HepG2 (cell line): ENCODE measurements at regions not wholly inside any gene's neighbourhood (a gene's known extent, or its start where the extent isn't known, plus 50 kb on each side); places are given as distances from the start of the nearest gene placed in this dataset.

ENCODE experiments used
- ATAC-seq: fragments of 200-7000 bp; cut with Tn5 transposase; 3 replicates; pipeline ENCODE4 v1.9.1; 2020; ENCODE audit warnings: mild to moderate bottlenecking, moderate library complexity
- BruUV-seq: library from RNA; stranded (reverse); fragments of 400-500 nt; replicated peaks from 2 replicates; lab custom pipeline; 2021; lab: Mats Ljungman, UMichigan
- CTCF ChIA-PET: fragments of 300-600 bp; formaldehyde crosslinking; extraction: SDS; loops from one replicate; lab custom pipeline; 2021; ENCODE audit warnings: low total read pairs, inconsistent platforms, low intra/inter-chr PET ratio; lab: Yijun Ruan, JAX
- POLR2A ChIA-PET: fragments of 350-600 bp; sonication (Branson Sonifier 250); formaldehyde crosslinking; loops from one replicate; lab custom pipeline; 2020; ENCODE audit warnings: antibody characterized with exemption, inconsistent platforms; lab: Yijun Ruan, JAX
- DNase-seq: peaks from one replicate; pipeline ENCODE4 v3.0.0-alpha.2; 2015; ENCODE audit warnings: low spot score
- FAIRE-seq: peaks from 3 replicates; lab custom pipeline; 2011; peaks lifted over from hg19 to GRCh38; lab: Jason Lieb, UNC
- H2AFZ ChIP-seq: one replicate; pipeline ENCODE4 v1.6.1; 2011; ENCODE audit warnings: low read length, inconsistent platforms
- H3K27ac ChIP-seq: fragments of 300-600 bp; 3 replicates; pipeline ENCODE4 v1.8.0; 2011; ENCODE audit warnings: mixed run types, mild to moderate bottlenecking, mixed read lengths, low read length, inconsistent platforms; ENCODE audit not compliant: insufficient read depth; ENCODE audit errors: extremely low read length
- H3K27me3 ChIP-seq, 2 experiments: fragments of 200-600 bp in 1 of 2; 2 replicates in 1 of 2; 3 replicates in 1 of 2; pipeline versions ENCODE4 v1.6.0 to v1.8.0; 2011; ENCODE audit warnings: low read length in 2 of 2, mild to moderate bottlenecking in 2 of 2, moderate library complexity in 2 of 2, inconsistent platforms in 1 of 2; ENCODE audit not compliant: insufficient read depth in 2 of 2, control insufficient read depth in 1 of 2
- H3K36me3 ChIP-seq, 2 experiments: fragments of 200-600 bp in 1 of 2; replicated peaks in 1 of 2; 2 replicates in 1 of 2; 3 replicates in 1 of 2; pipeline versions ENCODE4 v1.5.1 to v1.8.0; 2011; ENCODE audit warnings: low read length in 2 of 2, inconsistent platforms in 1 of 2; ENCODE audit not compliant: insufficient read depth in 2 of 2, control insufficient read depth in 1 of 2
- H3K4me1 ChIP-seq: 2 replicates; pipeline ENCODE4 v1.5.1; 2012; ENCODE audit warnings: low read length, inconsistent platforms; ENCODE audit not compliant: insufficient read depth
- H3K4me2 ChIP-seq: 2 replicates; pipeline ENCODE4 v1.6.0; 2011; ENCODE audit warnings: low read depth, low read length, inconsistent platforms
- H3K4me3 ChIP-seq, 3 experiments: fragments of 200-600 bp in 1 of 3; sonication (generic), shearing (Covaris generic) in 1 of 3; replicated peaks in 1 of 3; 2 replicates each; pipeline ENCODE4 v1.5.1; 2011 to 2016; ENCODE audit warnings: low read length in 3 of 3, inconsistent platforms in 2 of 3, low read depth in 2 of 3, mild to moderate bottlenecking in 2 of 3, control low read depth in 1 of 3, mixed read lengths in 1 of 3; ENCODE audit not compliant: insufficient read depth in 1 of 3
- H3K79me2 ChIP-seq: one replicate; pipeline ENCODE4 v1.6.1; 2011; ENCODE audit warnings: low read length, inconsistent platforms; ENCODE audit not compliant: insufficient read depth
- H3K9ac ChIP-seq: 2 replicates; pipeline ENCODE4 v1.6.0; 2011; ENCODE audit warnings: mild to moderate bottlenecking, low read depth, low read length, inconsistent platforms; ENCODE audit not compliant: insufficient read depth
- H3K9me3 ChIP-seq: 2 replicates; pipeline ENCODE4 v1.5.1; 2012; ENCODE audit warnings: mild to moderate bottlenecking, low read length
- H4K20me1 ChIP-seq: 2 replicates; pipeline ENCODE4 v1.6.0; 2011; ENCODE audit warnings: inconsistent platforms, mild to moderate bottlenecking, low read length, moderate library complexity; ENCODE audit not compliant: insufficient read depth
- CHD4 ChIP-seq: fragments of 200-600 bp; sonication (generic); IDR thresholded peaks from 2 replicates; pipeline ENCODE4 v1.7.0; 2017; ENCODE audit warnings: mild to moderate bottlenecking, low read length, borderline replicate concordance
- GATA4 ChIP-seq: sonication (generic); IDR thresholded peaks from 2 replicates; pipeline ENCODE4 v1.6.1; 2016; ENCODE audit warnings: antibody characterized with exemption, low read depth, borderline replicate concordance
- JUN ChIP-seq: sonication (generic); formaldehyde crosslinking; IDR thresholded peaks from 2 replicates; pipeline ENCODE4 v1.4.0; 2020; ENCODE audit warnings: mild to moderate bottlenecking, missing genetic modification reagents
- PHB2 ChIP-seq: fragments of 450-650 bp; IDR thresholded peaks from 2 replicates; pipeline ENCODE4 v1.6.1; 2018; ENCODE audit not compliant: partially characterized antibody
- RFX1 ChIP-seq: fragments of 450-650 bp; IDR thresholded peaks from 2 replicates; pipeline ENCODE4 v1.6.1; 2017
- SRY ChIP-seq: sonication (generic); formaldehyde crosslinking; IDR thresholded peaks from 2 replicates; pipeline ENCODE4 v1.8.0; 2022; ENCODE audit warnings: mild to moderate bottlenecking, missing genetic modification reagents
- TERF1 ChIP-seq: sonication (generic); formaldehyde crosslinking; IDR thresholded peaks from 2 replicates; pipeline ENCODE4 v1.8.0; 2022; ENCODE audit warnings: mild to moderate bottlenecking, missing genetic modification reagents, moderate library complexity
- ZNF274 ChIP-seq: sonication (generic); formaldehyde crosslinking; IDR thresholded peaks from 2 replicates; pipeline ENCODE4 v1.5.1; 2020; ENCODE audit warnings: mild to moderate bottlenecking, missing genetic modification reagents
- in situ Hi-C: cut with HindIII; loops from 2 replicates; pipeline ENCODE4 v1.10.0; 2017; ENCODE audit warnings: low pct_unique_long_range_greater_than_20kb; ENCODE audit not compliant: extremely low pct_ligation_motif_present
- intact Hi-C: fragments of 100-400 bp; cut with micrococcal nuclease; formaldehyde crosslinking; loops from one replicate; pipeline ENCODE4 v1.10.0; 2022; ENCODE audit not compliant: unreplicated experiment
- TF ChIP-seq, protein P1 (sequence below): sonication (generic); formaldehyde crosslinking; conservative IDR thresholded peaks from 2 replicates; pipeline ENCODE4 v1.4.0; 2020; ENCODE audit warnings: missing genetic modification reagents

DNA sequence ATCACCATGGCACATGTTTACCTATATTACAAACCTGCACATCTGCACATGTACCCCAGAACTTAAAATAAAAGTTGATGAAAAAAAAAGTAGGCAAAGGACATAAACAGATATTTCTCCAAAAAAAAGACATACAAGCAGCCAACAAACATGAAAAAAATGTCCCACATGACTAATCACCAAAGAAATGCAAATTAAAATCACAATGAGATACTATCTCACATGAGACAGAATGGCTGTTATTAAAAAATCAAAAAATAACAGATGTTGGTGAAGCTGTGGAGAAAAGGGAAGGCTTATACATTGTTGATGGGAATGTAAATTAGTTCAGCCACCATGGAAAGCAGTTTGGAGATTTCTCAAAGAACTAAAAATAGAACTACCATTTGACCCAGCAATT is 68.0 kb upstream of the FAR2 start:
- Histone ChIP-seq H3K9me3 (no peaks in the 10 kb centered on the region), H2AFZ (no peak overlapping the region), H3K9ac (no peak overlapping the region), H4K20me1 (no peaks in the 10 kb centered on the region), H3K27ac (no peak overlapping the region)
- ATAC-seq = no peak
- TF ChIP-seq TERF1 (CRISPR knock-in tag) = no peak
- TF ChIP-seq RFX1 = no peak
- no peak for TF ChIP-seq JUN (CRISPR knock-in tag)
- TF ChIP-seq PHB2 = no peak
- TF ChIP-seq CHD4 = no peak
- TF ChIP-seq ZNF274 = no peak
- no peak for TF ChIP-seq GATA4
- TF ChIP-seq, protein P1, sequence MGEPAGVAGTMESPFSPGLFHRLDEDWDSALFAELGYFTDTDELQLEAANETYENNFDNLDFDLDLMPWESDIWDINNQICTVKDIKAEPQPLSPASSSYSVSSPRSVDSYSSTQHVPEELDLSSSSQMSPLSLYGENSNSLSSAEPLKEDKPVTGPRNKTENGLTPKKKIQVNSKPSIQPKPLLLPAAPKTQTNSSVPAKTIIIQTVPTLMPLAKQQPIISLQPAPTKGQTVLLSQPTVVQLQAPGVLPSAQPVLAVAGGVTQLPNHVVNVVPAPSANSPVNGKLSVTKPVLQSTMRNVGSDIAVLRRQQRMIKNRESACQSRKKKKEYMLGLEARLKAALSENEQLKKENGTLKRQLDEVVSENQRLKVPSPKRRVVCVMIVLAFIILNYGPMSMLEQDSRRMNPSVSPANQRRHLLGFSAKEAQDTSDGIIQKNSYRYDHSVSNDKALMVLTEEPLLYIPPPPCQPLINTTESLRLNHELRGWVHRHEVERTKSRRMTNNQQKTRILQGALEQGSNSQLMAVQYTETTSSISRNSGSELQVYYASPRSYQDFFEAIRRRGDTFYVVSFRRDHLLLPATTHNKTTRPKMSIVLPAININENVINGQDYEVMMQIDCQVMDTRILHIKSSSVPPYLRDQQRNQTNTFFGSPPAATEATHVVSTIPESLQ = no peak
- TF ChIP-seq SRY (CRISPR knock-in tag) = no peak
- TF ChIP-seq, all 625 proteins: peak for 0
- no peak for DNase-seq
- Histone ChIP-seq H3K4me2 (no peak overlapping the region), H3K4me3 (no peak overlapping the region), H3K4me1 (no peaks in the 10 kb centered on the region), H3K27me3 (no peaks in the 10 kb centered on the region), H3K36me3 (no peaks in the 10 kb centered on the region), H3K79me2 (no peaks in the 10 kb centered on the region)
- in situ Hi-C loops = no loop called here
- no peak for FAIRE-seq
- intact Hi-C loops = no loop called here
- CTCF ChIA-PET = no interaction called here
- BruUV-seq = no TSS peak
- POLR2A ChIA-PET = no interaction called here
